Fibroblast of lung (primary cell): ENCODE measurements at regions not wholly inside any gene's neighbourhood (a gene's known extent, or its start where the extent isn't known, plus 50 kb on each side); places are given as distances from the start of the nearest gene placed in this dataset.

Source experiments
- DNase-seq, 2 donors: peaks; one replicate each; pipeline versions ENCODE4 v3.0.0 to v3.0.0-alpha.2; 2010; ENCODE audit warnings: low read depth in 2 of 2
- H2AFZ ChIP-seq: 2 replicates; pipeline ENCODE4 v1.5.1; 2012; ENCODE audit warnings: low read length, control low read depth, inconsistent platforms
- H3K27ac ChIP-seq: 2 replicates; pipeline ENCODE4 v1.5.1; 2011; ENCODE audit warnings: low read length, control low read depth; ENCODE audit not compliant: insufficient read depth
- H3K27me3 ChIP-seq: 2 replicates; pipeline ENCODE4 v1.5.1; 2011; ENCODE audit warnings: mild to moderate bottlenecking, low read length; ENCODE audit not compliant: control insufficient read depth, insufficient read depth
- H3K36me3 ChIP-seq: 2 replicates; pipeline ENCODE4 v1.5.1; 2011; ENCODE audit warnings: low read length; ENCODE audit not compliant: control insufficient read depth, insufficient read depth
- H3K4me1 ChIP-seq: 2 replicates; pipeline ENCODE4 v1.5.1; 2011; ENCODE audit warnings: low read length; ENCODE audit not compliant: control insufficient read depth, insufficient read depth; ENCODE audit errors: extremely low read depth
- H3K4me2 ChIP-seq: 2 replicates; pipeline ENCODE4 v1.5.1; 2011; ENCODE audit warnings: low read length, control low read depth; ENCODE audit not compliant: insufficient read depth; ENCODE audit errors: extremely low read depth
- H3K4me3 ChIP-seq, 4 experiments: fragments of 200-600 bp in 1 of 4; sonication (generic) in 1 of 4; replicated peaks in 1 of 4; 2 replicates each; pipeline ENCODE4 v1.5.1; 2011 to 2016; ENCODE audit warnings: low read length in 4 of 4, low read depth in 3 of 4, mild to moderate bottlenecking in 3 of 4, control low read depth in 2 of 4, inconsistent platforms in 1 of 4, mixed read lengths in 1 of 4; ENCODE audit not compliant: insufficient read depth in 1 of 4; ENCODE audit errors: control extremely low read depth in 1 of 4
- H3K79me2 ChIP-seq: 2 replicates; pipeline ENCODE4 v1.5.1; 2012; ENCODE audit warnings: mild to moderate bottlenecking, low read length, inconsistent platforms; ENCODE audit not compliant: control insufficient read depth, insufficient read depth
- H3K9ac ChIP-seq: 2 replicates; pipeline ENCODE4 v1.5.1; 2011; ENCODE audit warnings: mild to moderate bottlenecking, low read length, control low read depth; ENCODE audit not compliant: insufficient read depth
- H3K9me3 ChIP-seq: 2 replicates; pipeline ENCODE4 v1.5.1; 2012; ENCODE audit warnings: low read depth, low read length; ENCODE audit not compliant: control insufficient read depth, insufficient read depth
- H4K20me1 ChIP-seq: 2 replicates; pipeline ENCODE4 v1.5.1; 2011; ENCODE audit warnings: low read length; ENCODE audit not compliant: control insufficient read depth, insufficient read depth; ENCODE audit errors: extremely low read depth
- EZH2 ChIP-seq: IDR thresholded peaks from 2 replicates; pipeline ENCODE4 v1.5.1; 2012; ENCODE audit warnings: low read length, control low read depth, mild to moderate bottlenecking; ENCODE audit errors: missing control alignments
- TF ChIP-seq, protein P1 (sequence below), 2 donors: IDR thresholded peaks in 1 of 2; conservative IDR thresholded peaks in 1 of 2; 1 replicate in 1 of 2; 2 replicates in 1 of 2; pipeline ENCODE4 v1.5.1; 2011 to 2012; ENCODE audit warnings: low read length in 2 of 2, control low read depth in 1 of 2, inconsistent platforms in 1 of 2, low read depth in 1 of 2, mild to moderate bottlenecking in 1 of 2

DNA sequence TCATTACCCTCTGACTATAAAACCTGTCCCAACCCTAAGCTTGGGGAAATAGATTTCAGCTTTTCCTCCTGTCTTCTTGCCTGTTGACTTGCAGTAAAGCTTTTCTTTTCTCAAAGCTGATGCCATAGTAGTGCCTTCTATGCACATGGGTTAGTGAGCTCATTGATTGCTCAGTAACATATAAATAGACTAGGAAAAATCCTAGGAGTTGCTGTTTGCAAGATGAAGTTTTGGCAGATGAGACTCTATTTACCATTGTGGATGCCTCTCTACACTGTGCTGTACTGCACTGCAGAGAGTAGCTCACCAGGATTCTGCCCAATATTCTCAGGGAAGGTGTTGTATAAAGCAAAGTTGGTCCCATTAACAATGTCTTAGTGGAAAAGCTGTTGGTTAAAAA, 262.7 kb upstream of the CD180 start:
- no peak overlapping the region for H3K4me3 ChIP-seq
- H3K36me3 ChIP-seq: no peaks in the 10 kb centered on the region
- no peak overlapping the region for H3K4me2 ChIP-seq
- no peak for DNase-seq
- no peak overlapping the region for H3K9ac ChIP-seq
- H4K20me1 ChIP-seq: no peaks in the 10 kb centered on the region
- H2AFZ ChIP-seq: no peak overlapping the region
- no peaks in the 10 kb centered on the region for H3K27me3 ChIP-seq
- no peaks in the 10 kb centered on the region for H3K79me2 ChIP-seq
- H3K27ac ChIP-seq: no peak overlapping the region
- TF ChIP-seq EZH2: no peak
- TF ChIP-seq, protein P1, sequence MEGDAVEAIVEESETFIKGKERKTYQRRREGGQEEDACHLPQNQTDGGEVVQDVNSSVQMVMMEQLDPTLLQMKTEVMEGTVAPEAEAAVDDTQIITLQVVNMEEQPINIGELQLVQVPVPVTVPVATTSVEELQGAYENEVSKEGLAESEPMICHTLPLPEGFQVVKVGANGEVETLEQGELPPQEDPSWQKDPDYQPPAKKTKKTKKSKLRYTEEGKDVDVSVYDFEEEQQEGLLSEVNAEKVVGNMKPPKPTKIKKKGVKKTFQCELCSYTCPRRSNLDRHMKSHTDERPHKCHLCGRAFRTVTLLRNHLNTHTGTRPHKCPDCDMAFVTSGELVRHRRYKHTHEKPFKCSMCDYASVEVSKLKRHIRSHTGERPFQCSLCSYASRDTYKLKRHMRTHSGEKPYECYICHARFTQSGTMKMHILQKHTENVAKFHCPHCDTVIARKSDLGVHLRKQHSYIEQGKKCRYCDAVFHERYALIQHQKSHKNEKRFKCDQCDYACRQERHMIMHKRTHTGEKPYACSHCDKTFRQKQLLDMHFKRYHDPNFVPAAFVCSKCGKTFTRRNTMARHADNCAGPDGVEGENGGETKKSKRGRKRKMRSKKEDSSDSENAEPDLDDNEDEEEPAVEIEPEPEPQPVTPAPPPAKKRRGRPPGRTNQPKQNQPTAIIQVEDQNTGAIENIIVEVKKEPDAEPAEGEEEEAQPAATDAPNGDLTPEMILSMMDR (conservative IDR thresholded peaks at IDR 0.05 in 1 of 2, IDR thresholded peaks at IDR 0.05 in 1 of 2; ENCODE audit: low read depth in 1 of 2, low read length in 2 of 2): no peak
- H3K4me1 ChIP-seq: no peaks in the 10 kb centered on the region
- H3K9me3 ChIP-seq: no peaks in the 10 kb centered on the region

DNA sequence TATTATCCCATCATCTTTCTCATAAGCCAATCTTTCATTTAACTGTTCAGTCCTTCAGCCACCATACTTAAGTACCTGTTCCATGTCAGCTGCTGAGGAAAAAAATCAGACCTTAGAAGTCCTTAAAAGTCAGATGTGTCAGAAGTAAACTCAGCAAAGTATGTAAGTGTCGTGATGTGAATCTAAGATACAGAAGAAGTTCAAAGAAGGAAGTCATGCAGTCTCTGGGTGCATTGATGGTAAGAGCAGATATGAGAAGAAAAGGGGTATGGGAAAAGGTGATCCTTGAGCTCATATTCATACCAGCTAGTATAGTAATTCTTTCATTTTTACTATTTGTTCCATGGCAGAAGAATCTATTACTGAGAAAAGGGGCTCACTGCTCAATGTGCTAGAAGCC, 259.4 kb upstream of the CD180 start:
- Histone ChIP-seq H3K9ac (no peak overlapping the region), H3K9me3 (no peaks in the 10 kb centered on the region), H4K20me1 (no peaks in the 10 kb centered on the region), H3K4me1 (no peaks in the 10 kb centered on the region), H3K27me3 (no peaks in the 10 kb centered on the region), H3K4me3 (no peak overlapping the region), H3K4me2 (no peak overlapping the region), H2AFZ (no peak overlapping the region), H3K27ac (no peak overlapping the region), H3K36me3 (no peaks in the 10 kb centered on the region), H3K79me2 (no peaks in the 10 kb centered on the region)
- no peak for DNase-seq
- TF ChIP-seq, protein P1 (conservative IDR thresholded peaks at IDR 0.05 in 1 of 2, IDR thresholded peaks at IDR 0.05 in 1 of 2; ENCODE audit: low read depth in 1 of 2, low read length in 2 of 2): no peak
- TF ChIP-seq EZH2: no peak

DNA sequence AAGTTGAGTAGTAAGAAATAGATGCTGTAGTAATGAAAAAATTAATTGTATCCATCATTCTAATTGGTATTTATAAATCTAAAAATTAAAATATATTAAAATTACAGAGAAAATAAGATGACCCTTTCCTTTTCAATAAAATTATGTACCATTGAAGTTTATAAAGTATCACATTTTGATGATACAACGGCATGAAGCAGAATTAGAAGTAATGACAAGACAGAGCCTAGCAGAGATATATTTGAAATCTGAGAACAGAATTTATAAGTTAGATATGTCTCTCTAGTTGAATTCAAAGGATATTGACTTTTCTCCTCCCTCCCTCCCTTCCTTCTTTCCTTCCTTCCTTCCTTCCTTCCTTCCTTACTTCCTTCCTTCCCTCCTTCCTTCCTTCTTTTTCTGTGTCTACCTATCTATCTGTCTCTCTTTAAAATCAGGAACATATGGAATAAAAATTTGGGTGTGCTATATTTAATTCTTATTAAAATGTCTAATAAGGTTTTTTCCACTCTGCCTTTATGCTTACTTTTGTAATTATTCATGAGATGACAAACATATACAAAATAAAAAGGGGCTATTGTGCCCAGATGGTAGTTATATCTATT, 258.5 kb upstream of the CD180 start:
- Histone ChIP-seq H3K27ac (no peak overlapping the region), H3K4me2 (no peak overlapping the region), H3K9ac (no peak overlapping the region), H3K4me1 (no peaks in the 10 kb centered on the region), H3K9me3 (no peaks in the 10 kb centered on the region), H2AFZ (no peak overlapping the region), H4K20me1 (no peaks in the 10 kb centered on the region), H3K4me3 (no peak overlapping the region), H3K79me2 (no peaks in the 10 kb centered on the region), H3K27me3 (no peaks in the 10 kb centered on the region), H3K36me3 (no peaks in the 10 kb centered on the region)
- no peak for TF ChIP-seq EZH2
- TF ChIP-seq, protein P1 (conservative IDR thresholded peaks at IDR 0.05 in 1 of 2, IDR thresholded peaks at IDR 0.05 in 1 of 2; ENCODE audit: low read depth in 1 of 2, low read length in 2 of 2): no peak
- DNase-seq: no peak
